ENCODE measurements at regions not wholly inside any gene's neighbourhood (a gene's known extent, or its start where the extent isn't known, plus 50 kb on each side); places are given as distances from the start of the nearest gene placed in this dataset.
"Not testable (repeated sequence)": the region's sequence is repeated elsewhere in the genome, so short reads cannot be mapped to it uniquely, and the experiment has no call there.

DNA sequence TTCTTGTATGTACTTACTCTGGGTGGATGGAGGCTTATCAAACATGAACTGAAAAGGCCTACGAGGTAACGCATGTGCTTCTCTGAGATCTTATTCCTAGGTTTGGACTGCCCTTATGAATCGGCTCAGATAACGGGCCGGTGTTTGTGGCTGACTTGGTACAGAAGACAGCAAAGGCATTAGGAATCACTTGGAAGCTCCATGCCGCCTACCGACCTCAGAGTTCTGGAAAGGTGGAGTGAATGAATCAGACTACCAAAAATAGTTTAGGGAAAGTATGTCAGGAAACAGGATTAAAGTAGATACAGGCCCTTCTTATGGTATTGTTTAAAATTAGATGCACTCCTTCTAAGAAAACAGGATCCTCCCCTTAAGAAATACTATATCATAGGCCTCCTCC lies 172.4 kb upstream of the PCDH9 start:
- no peaks in the 10 kb centered on the region for H3K36me3 ChIP-seq
- no peaks in the 10 kb centered on the region for H4K20me1 ChIP-seq
- TF ChIP-seq Cebpa-rat (IDR thresholded peaks at IDR 0.05): no peak

DNA sequence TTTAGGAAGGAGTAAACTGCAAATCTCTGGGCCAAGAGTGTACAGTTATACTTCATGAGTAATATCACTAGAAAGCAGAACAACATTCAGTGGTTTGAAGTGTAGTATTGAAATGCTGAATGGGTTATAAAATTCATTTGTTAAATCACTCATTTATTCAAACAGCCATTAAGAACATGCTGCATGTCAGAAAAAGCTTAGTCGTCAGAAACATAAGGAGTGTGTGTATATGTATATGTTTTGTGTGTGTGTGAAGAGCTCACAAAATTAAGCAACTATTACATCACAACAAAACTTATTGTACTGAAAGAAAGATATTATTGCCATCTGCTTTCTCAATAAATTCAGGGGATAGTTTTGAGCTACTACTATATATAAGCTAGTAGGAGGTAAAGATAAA lies 165.4 kb upstream of the PCDH9 start:
- no peak overlapping the region for H3K4me2 ChIP-seq
- H3K4me3 ChIP-seq: no peak overlapping the region
- H3K36me3 ChIP-seq: no peaks in the 10 kb centered on the region
- peaks cover 20% of the 10 kb centered on the region for H3K9me3 ChIP-seq
- no peak overlapping the region for H3K27ac ChIP-seq
- no peaks in the 10 kb centered on the region for H3K4me1 ChIP-seq
- H3K9ac ChIP-seq: no peak overlapping the region
- H4K20me1 ChIP-seq: no peaks in the 10 kb centered on the region
- no peak for TF ChIP-seq Cebpa-rat (IDR thresholded peaks at IDR 0.05)
- no peaks in the 10 kb centered on the region for H3K27me3 ChIP-seq

More for the DNA sequence above, 172.4 kb upstream of the PCDH9 start:
- H3K9me3 ChIP-seq: peaks cover 20% of the 10 kb centered on the region
- H3K27me3 ChIP-seq: no peaks in the 10 kb centered on the region
- no peak overlapping the region for H3K9ac ChIP-seq
- H3K4me2 ChIP-seq: no peak overlapping the region
- H3K27ac ChIP-seq: no peak overlapping the region
- H3K4me3 ChIP-seq: no peak overlapping the region
- no peaks in the 10 kb centered on the region for H3K4me1 ChIP-seq

DNA sequence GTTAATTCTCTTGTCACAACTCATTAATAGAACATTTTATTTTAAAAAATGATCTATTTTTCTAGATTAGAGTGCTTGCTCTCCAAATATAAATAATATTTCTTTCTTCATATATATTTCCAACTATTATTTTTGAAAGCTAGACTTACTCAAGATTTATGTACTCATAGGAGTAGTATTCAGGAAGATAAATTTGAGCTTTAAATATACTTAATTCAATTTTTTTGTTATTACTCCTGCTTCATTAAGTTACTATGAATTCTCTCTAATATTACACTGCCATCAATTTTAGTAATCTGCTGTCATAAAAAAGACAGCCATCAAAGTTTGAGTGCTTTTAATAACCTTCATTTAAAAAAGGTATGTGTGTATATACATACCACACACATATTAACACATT lies 161.9 kb upstream of the PCDH9 start:
- H3K4me1 ChIP-seq: no peaks in the 10 kb centered on the region
- H3K4me2 ChIP-seq: no peak overlapping the region
- no peaks in the 10 kb centered on the region for H3K9me3 ChIP-seq
- H3K27me3 ChIP-seq: no peaks in the 10 kb centered on the region
- H4K20me1 ChIP-seq: no peaks in the 10 kb centered on the region
- H3K9ac ChIP-seq: no peak overlapping the region
- no peaks in the 10 kb centered on the region for H3K36me3 ChIP-seq
- H3K27ac ChIP-seq: no peak overlapping the region
- H3K4me3 ChIP-seq: no peak overlapping the region
- TF ChIP-seq Cebpa-rat (IDR thresholded peaks at IDR 0.05): no peak

GRCh38 chr13:67390462-67391086 lies 160.4 kb upstream of the PCDH9 start:
- no peak overlapping the region for H3K4me3 ChIP-seq
- no peaks in the 10 kb centered on the region for H3K4me1 ChIP-seq
- TF ChIP-seq Cebpa-rat (IDR thresholded peaks at IDR 0.05): no peak
- H3K4me2 ChIP-seq: no peak overlapping the region
- no peaks in the 10 kb centered on the region for H3K9me3 ChIP-seq
- no peak overlapping the region for H3K27ac ChIP-seq
- H4K20me1 ChIP-seq: no peaks in the 10 kb centered on the region
- no peaks in the 10 kb centered on the region for H3K27me3 ChIP-seq
- H3K9ac ChIP-seq: no peak overlapping the region
- no peaks in the 10 kb centered on the region for H3K36me3 ChIP-seq

DNA sequence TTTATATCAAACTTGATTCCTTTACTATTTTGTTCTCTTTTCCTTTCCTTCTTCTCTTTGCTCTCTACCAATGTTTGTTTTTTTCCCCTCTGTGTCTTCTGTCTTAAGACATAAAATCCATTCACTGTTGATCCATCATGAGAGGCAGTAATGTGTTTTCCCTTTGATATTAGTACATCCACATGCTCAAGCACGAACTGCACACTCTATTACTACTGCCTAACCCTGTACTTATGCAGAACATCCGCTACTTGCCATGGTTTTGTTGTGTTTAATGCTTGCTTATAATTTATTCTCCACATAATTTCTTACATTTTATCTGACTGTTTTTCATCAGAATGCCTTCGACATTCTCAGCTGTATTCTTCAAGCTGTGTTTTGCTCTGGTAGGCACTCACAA lies 159.0 kb upstream of the PCDH9 start:
- Histone ChIP-seq H3K9ac (no peak overlapping the region), H3K4me3 (no peak overlapping the region), H3K27ac (no peak overlapping the region), H3K4me1 (no peaks in the 10 kb centered on the region), H3K27me3 (no peaks in the 10 kb centered on the region), H3K4me2 (no peak overlapping the region), H4K20me1 (no peaks in the 10 kb centered on the region), H3K9me3 (no peaks in the 10 kb centered on the region), H3K36me3 (no peaks in the 10 kb centered on the region)
- no peak for TF ChIP-seq Cebpa-rat (IDR thresholded peaks at IDR 0.05)

GRCh38 chr13:67383109-67383757 lies 153.1 kb upstream of the PCDH9 start:
- not testable (repeated sequence) for H4K20me1 ChIP-seq, H3K4me1 ChIP-seq, H3K36me3 ChIP-seq, H3K4me2 ChIP-seq, H3K27me3 ChIP-seq, H3K4me3 ChIP-seq, H3K9ac ChIP-seq, H3K9me3 ChIP-seq, H3K27ac ChIP-seq

DNA sequence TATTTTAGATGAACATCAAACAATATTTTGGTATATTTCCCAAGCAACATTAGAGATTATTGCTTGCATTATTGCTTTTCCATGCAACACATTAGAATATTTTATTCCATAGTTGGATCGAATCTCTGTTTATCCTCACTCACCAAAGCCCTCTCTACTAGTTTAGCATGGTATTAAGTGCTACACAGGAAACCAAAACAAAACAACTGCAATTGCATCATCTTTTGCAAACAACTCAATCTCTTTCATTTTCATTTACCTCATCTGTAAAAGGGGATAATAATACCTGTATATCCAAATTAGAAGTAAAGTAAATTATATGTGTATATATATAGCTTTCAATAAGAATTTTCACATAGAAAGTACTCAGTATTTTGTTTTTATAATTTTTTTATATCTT lies 147.8 kb upstream of the PCDH9 start:
- Histone ChIP-seq H3K4me2 (no peak overlapping the region), H3K9ac (no peak overlapping the region), H3K27me3 (no peaks in the 10 kb centered on the region), H3K27ac (no peak overlapping the region), H3K9me3 (no peaks in the 10 kb centered on the region), H3K36me3 (no peaks in the 10 kb centered on the region), H3K4me3 (no peak overlapping the region), H3K4me1 (no peaks in the 10 kb centered on the region), H4K20me1 (no peaks in the 10 kb centered on the region)
- TF ChIP-seq Cebpa-rat (IDR thresholded peaks at IDR 0.05): no peak

DNA sequence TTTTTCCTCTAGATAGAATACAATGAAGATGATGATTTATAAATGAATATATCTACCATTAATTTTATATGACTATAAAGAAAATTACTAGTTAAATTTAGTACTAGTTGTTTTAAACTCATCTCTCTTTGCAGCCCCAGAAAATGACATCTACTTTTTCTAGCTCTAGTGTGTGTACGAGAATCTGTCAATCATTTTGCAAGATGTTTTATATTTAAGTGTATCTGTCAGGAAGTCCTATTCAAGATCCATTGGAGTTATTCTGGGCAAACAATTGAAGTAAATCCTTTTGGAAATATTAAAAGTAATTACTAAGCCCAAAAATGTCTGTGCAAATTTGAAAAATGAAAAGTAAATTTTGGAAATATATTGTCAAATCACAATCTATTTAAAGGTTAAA lies 144.3 kb upstream of the PCDH9 start:
- H3K36me3 ChIP-seq: no peaks in the 10 kb centered on the region
- H3K4me1 ChIP-seq: no peaks in the 10 kb centered on the region
- no peaks in the 10 kb centered on the region for H3K9me3 ChIP-seq
- H3K27me3 ChIP-seq: no peaks in the 10 kb centered on the region
- H3K27ac ChIP-seq: no peak overlapping the region
- H3K9ac ChIP-seq: no peak overlapping the region
- no peak overlapping the region for H3K4me3 ChIP-seq
- H3K4me2 ChIP-seq: no peak overlapping the region
- TF ChIP-seq Cebpa-rat (IDR thresholded peaks at IDR 0.05): no peak
- no peaks in the 10 kb centered on the region for H4K20me1 ChIP-seq

- Histone ChIP-seq H3K27me3 (no peaks in the 10 kb centered on the region), H3K4me2 (no peak overlapping the region), H3K27ac (no peak overlapping the region), H3K9me3 (no peaks in the 10 kb centered on the region), H3K4me1 (no peaks in the 10 kb centered on the region), H3K36me3 (no peaks in the 10 kb centered on the region), H4K20me1 (no peaks in the 10 kb centered on the region), H3K4me3 (no peak overlapping the region), H3K9ac (no peak overlapping the region)
- TF ChIP-seq Cebpa-rat (IDR thresholded peaks at IDR 0.05): no peak
These were observed 142.8 kb upstream of the PCDH9 start for GRCh38 chr13:67372868-67373464.

DNA sequence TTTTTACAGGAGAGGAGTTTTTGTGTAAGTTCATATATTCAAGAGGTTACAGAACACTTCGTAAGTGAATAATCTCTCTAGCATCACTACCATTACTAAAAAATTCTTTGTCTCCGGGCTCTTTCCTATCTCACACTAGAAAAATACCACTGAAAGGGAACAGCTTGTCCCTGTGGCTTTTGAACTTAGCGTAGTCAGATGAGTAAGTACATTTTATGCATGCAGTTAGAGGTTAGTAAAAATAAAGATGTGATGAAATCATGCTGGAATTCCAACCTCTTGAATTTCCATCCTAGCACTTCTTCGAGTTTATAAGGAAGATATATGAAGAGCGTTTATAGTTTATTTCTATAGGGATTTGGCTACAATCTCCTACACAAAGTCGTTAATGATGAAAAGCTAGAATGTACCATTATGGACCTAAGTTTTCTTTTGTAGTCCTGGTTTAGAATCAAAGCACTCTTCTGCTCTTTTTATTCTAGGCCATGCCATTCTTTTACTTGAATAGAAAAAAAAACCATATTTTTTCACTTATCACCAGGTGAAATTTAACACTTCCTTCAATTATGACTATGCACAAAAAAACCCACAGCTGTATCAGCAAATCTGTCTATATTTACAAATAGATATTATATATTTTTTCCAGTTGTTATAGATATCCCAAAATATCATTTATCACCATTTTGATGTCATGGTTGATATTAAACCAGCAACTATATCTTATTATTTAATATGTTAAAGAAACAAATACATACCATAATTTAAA lies 139.9 kb upstream of the PCDH9 start:
- Histone ChIP-seq H4K20me1 (no peaks in the 10 kb centered on the region), H3K9ac (no peak overlapping the region), H3K27ac (no peak overlapping the region), H3K4me1 (no peaks in the 10 kb centered on the region), H3K36me3 (no peaks in the 10 kb centered on the region), H3K27me3 (no peaks in the 10 kb centered on the region), H3K4me3 (no peak overlapping the region), H3K9me3 (no peaks in the 10 kb centered on the region), H3K4me2 (no peak overlapping the region)
- no peak for TF ChIP-seq Cebpa-rat (IDR thresholded peaks at IDR 0.05)
